AG09319 (cell line): ENCODE measurements at regions not wholly inside any gene's neighbourhood (a gene's known extent, or its start where the extent isn't known, plus 50 kb on each side); places are given as distances from the start of the nearest gene placed in this dataset.

Source experiments
- DNase-seq: peaks from one replicate; pipeline ENCODE4 v3.0.0-alpha.2; 2010; ENCODE audit warnings: low read depth; ENCODE audit errors: extremely low read depth
- TF ChIP-seq, protein P1 (sequence below): IDR thresholded peaks from 2 replicates; pipeline ENCODE4 v1.5.1; 2011; ENCODE audit warnings: low read depth, mild to moderate bottlenecking, inconsistent platforms, low read length, moderate library complexity

GRCh38 chr2:20150110-20150706 lies 74.7 kb downstream of the SDC1 start:
- TF ChIP-seq, protein P1, sequence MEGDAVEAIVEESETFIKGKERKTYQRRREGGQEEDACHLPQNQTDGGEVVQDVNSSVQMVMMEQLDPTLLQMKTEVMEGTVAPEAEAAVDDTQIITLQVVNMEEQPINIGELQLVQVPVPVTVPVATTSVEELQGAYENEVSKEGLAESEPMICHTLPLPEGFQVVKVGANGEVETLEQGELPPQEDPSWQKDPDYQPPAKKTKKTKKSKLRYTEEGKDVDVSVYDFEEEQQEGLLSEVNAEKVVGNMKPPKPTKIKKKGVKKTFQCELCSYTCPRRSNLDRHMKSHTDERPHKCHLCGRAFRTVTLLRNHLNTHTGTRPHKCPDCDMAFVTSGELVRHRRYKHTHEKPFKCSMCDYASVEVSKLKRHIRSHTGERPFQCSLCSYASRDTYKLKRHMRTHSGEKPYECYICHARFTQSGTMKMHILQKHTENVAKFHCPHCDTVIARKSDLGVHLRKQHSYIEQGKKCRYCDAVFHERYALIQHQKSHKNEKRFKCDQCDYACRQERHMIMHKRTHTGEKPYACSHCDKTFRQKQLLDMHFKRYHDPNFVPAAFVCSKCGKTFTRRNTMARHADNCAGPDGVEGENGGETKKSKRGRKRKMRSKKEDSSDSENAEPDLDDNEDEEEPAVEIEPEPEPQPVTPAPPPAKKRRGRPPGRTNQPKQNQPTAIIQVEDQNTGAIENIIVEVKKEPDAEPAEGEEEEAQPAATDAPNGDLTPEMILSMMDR, result no peak
- no peak for DNase-seq

GRCh38 chr2:20149703-20150030 lies 75.3 kb downstream of the SDC1 start:
- no peak for DNase-seq
- TF ChIP-seq, protein P1, result no peak

DNA sequence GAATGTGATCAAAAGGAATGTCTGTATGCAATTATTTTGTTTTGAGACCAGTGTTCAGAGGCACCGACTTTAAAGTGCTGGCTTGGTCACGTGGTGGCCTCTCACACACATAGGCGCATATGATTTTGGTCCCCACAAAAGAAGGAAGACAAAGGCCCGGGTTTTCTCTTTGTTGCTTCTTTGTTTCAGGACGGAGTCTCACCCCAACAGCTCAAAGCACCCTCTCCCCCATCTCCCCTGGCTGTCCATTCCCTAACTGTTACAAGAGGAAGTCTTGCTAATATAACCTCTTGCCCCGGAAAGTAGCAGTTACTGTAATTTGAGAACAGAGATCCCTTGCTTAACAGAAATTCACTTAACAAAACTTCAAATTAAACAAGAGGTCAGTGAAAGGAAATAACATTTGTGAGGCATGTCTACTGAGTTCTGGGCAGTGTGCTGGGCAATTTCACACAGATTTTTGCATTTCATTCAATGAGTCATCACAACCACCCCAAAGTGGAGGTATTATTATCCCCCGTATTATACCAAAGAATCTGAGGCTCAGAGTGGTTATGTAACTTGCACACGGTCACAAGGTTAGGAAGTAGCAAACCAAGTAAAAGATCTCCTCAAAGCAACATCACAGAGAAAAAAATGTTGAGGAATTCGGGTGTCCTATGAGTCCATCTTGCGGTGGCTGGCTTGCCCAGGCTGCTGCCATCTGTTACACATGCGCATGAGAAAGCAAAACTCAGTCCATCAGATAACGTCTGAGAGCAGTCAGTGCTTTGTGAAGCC lies 75.8 kb downstream of the SDC1 start:
- peak; percentile 70 for DNase-seq
- TF ChIP-seq, protein P1, result no peak; the same call in 1 of the 2 replicates

GRCh38 chr2:20148426-20148922 lies 76.5 kb downstream of the SDC1 start:
- TF ChIP-seq, protein P1, result no peak
- no peak for DNase-seq

DNA sequence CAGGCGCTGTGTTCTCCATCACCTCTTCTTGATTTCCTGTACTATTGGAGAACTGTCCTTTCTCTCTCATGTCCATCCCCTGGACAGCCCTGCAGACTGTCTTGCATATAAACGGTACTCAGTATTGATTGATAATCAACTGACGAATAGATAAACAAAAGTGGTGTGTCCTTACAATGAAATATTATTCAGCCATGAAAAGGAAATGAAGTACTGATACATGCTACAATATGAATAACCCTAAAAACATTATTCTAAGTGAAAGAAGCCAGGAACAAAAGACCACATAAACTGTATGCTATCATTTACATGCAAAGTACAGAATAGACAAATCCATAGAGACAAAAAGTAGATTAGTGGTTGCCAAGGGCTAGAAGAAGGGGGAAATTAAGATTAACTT lies 77.6 kb downstream of the SDC1 start:
- TF ChIP-seq, protein P1, result no peak
- DNase-seq, result no peak

- no peak for DNase-seq
- TF ChIP-seq, protein P1, result no peak
Measured at GRCh38 chr2:20146401-20146800, 78.5 kb downstream of the SDC1 start.

DNA sequence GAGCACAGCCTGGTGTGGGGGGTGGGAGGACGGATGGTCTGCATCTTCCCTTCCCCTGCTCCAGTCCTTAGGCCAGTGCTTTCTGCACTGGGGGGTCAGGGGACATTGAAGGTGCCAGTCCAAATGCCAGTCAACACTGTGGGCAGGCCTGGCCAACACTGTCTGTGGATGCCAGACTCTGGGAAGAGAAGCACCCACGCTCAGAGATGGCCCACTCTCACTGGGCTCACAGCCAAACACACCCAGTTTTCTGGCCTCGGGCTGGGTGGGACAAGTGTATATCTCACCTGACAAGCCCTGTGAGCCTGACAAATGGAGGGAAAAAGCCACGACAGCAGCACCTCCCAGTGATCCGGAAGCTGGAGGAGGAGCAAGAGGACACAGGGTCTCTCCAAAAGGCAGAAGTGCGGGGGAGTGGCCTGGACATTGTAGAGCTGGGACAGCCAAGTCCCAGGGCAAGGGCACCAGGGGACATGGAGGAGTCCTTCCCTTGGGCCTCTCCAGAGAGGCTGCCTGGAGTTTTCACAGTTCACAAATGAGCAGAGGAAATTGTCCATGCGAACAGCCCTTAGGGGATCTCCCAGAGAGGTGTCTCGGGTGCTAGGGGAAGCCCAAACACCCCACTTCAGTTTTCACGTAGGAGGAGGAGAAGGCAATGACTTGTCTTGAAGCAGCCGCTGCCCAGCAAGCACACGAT lies 79.3 kb downstream of the SDC1 start:
- DNase-seq, result no peak
- TF ChIP-seq, protein P1, result no peak
